Iris pigment epithelial cell (primary cell): ENCODE measurements at regions not wholly inside any gene's neighbourhood (a gene's known extent, or its start where the extent isn't known, plus 50 kb on each side); places are given as distances from the start of the nearest gene placed in this dataset.
A peak's percentile ranks its signal among the peaks of the same experiment; 100 is the strongest.

Experiments
- DNase-seq: peaks from one replicate; pipeline ENCODE4 v3.0.0-alpha.2; 2011; ENCODE audit warnings: low read depth

DNA sequence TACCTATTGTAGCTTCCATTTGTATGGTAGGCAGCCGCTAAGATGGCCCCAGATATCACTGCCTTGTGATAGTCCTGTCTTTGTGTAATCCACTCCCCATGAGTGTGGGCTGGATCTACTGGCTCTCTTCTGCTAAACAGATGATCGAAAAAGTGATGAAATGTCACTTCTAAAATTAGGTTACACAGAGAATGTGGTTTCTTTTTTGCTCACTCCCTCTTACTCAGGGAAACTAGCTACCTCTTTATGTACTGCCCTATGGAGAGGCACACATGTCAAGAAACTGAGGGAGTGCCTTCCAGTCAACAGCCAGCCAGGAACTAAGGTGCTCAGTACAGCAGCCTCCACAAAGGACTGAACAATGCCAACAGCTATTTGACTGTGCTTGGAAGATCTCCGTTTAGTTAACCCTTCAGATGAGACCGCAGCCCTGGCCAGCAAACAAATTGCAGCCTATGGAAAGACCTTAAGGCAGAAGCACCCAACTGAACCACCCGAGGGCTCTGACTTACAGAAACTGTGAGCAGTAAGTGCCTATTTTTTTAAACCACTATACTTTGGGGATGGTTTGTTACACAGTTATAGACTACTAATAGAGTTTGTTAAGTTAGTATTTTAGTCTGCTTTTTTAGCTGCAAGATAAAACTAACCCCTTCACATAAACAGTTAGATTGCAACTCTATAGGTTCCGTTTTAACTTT lies 113.2 kb upstream of the MAF start:
- DNase-seq: no peak

DNA sequence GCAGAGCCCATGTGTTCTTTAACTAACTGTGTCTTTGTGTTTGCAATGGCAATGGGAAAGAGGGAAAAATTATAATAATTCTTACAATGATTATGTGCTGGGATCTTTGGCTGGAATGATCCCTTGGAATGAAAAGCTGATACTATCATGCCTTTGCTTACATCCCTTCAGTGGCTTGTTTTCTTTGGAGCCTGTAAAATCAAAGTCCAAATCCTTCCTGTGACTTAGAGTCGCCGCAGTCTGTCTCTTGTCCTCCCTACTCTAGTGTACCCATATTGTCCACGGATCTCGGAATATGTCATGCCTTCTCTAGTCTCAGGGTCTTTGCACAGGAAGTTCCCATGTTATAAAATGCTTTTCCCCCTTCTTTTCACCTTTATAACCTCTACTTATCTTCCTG lies 111.7 kb upstream of the MAF start:
- no peak for DNase-seq

DNA sequence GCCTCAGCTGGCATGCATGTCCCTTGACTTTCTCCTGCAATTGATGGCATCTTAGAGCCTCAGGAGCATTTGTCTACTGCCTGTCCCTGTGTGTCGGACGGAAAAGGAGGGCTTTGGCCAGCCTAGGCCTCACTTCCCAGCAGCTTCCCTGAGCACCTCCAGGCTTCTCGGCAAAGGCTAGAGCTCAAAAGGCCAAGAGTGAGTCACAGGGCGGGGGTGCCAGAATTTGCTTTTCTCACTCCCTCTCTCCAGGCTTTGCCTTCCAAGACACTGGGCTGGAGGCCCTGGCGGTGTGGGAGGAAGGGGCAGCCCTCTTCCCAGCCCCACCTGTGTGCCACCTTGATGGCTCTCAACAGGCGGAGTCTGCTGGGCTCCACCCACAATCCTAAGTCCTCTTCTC lies 107.3 kb upstream of the MAF start:
- no peak for DNase-seq

DNA sequence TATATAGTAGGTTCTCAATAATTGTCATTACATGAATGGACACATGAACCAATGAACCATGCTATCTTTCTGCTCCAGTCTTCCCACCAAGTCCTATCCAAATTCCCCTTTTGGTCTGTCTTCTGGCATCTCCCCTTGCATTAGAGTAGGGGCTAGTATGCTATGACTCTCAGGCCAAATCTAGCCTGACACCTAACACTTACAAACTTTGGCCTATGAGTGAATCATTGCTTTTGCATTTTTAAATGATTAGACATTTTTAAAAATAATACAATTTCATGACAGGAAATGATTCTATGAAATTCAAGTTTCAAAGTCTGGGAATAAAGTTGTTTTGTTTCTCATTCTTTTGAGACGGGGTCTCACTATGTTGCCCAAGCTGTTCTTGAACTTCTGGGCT lies 102.5 kb upstream of the MAF start:
- no peak for DNase-seq

DNA sequence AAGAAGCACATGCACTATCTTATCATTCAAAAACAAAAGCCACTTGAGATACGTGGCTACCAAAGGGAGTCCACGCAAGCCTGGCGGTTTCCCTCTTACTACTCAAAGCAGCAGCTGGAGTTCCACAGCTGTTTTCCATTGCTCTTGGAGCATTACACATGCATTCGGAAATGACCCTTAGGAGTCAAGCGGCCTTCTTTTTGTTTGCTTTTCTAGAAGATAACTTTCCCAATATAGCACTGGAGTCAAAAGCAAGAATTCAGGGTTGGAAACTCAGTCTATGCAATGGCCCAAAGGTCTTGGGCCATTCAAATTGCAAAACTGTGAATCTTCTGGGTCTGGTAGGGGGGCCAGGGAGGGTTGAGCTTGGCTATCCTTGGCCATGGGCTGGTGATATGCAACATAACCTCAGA lies 97.8 kb upstream of the MAF start:
- DNase-seq: no peak

DNA sequence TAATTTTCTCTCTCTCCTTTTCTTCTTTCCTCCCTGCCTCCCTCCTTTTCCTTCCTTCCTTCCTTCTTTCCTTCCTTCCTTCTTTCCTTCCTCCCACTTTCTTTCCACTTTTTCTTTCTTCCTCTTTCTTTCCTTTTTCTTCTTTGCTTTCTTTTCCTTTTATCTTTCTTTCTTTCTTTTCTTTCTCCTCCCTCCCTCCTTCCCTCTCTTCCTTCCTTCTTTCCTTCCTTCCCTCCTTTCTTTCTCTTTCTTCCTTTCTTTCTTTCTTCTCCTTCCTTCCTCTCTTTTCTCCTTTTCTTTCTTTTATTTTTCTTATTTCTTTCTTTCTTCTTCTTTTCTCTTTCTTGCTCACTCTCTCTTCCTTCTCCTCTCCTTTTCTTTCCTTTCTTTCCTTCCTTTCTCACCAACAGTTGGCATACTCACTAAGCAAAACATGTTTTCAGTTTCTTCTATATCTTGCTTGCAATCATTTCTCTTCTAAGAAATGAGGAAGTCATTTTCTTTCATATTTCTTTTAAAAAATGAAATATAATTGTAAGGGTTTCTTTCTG lies 97.1 kb upstream of the MAF start:
- no peak for DNase-seq

DNA sequence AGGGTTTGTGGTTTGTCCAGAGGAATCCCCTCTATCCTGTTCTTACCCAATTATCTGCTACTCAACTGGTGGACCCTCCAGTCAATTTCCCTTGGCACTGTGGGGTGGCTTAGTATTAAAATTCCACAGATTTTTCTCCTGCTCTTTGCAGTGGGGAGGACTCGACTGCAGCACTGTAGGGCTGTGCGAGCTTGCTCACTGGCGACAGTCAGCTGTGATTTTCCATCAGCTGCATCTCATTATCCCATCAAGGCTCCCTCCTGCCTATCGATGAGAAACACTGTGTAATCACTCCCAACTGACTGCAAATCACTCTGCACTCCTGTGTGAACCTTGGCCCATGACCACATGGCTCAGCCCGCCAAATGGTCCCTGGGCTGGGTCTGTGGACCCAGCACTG lies 90.5 kb upstream of the MAF start:
- DNase-seq: no peak

DNA sequence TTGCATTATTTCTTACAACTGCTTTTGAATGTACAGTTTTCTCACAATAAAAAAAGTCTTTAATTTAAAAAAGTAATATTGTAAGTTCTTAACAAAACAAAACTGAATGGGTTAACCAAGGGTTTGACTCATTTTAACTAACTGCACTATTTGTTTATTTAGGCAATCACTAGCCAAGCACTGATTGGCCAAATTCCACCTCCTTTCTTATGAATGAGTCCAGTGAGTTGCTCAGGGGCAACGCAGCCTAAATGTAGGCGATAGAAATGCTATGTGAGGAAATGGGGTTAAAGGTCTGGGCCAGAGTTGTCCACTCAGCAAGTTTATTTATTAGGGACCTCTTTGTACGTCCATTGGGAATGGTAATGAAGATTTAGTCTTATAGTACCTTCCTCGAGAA lies 89.6 kb upstream of the MAF start:
- no peak for DNase-seq

DNA sequence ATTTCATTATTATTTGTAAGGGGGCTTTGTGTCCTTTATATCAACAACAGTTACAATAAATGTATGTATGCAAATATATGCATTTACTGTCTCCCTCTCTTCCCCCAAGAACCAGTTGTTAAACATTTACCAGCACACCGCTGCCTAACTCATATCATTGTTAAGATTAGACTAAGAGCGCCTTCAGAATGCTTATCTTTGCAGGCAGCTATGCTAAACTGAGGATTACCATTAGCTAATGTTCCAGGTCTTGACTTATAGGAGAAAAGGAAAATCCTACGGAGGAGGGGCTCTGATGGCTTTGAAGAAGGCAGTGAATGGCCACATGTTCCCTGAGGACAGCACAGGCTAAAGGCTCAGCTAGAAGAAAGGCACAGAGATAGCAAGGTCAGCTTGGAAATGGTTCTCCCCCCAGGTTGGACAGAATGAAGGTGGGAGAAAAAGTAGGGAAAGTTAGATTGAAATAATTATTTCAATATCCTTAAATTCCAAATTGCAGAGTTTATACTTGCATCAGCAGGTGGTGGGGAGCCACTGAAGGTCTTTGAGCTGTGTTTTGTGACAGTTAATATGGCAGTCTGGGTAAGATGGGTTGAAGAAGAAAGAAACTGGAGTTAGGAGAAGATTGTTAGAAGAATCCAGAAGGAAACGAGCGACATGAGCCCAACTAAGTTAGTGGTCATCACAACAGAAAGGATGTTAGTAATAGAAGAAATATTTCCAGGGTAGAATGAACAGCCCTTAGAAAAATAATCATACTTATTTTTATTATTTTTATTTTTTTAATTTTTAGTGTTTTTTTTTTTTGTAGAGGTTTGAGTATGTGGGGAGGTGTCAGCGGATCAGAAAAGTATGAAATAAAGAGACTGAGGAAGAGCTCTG lies 87.0 kb upstream of the MAF start:
- DNase-seq: no peak

DNA sequence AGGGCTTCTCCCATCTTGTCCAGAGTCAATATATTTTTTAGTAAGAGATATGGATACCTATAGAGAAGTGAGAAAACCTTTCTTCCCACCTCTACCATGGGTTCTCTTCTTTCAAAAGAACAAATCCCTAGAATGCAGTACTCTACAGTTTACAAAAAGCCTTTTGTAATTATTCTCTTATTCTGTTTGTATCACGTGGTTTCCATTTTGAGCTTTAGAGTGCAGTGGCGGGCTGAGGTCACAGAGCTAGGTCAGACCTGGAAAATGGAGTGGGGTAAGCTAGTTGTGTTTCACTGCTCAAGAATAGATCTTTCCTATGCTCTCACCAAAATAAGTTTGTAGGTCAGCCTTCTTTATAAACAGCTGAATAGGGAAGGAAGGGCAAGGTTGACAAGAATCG lies 85.3 kb upstream of the MAF start:
- no peak for DNase-seq

DNA sequence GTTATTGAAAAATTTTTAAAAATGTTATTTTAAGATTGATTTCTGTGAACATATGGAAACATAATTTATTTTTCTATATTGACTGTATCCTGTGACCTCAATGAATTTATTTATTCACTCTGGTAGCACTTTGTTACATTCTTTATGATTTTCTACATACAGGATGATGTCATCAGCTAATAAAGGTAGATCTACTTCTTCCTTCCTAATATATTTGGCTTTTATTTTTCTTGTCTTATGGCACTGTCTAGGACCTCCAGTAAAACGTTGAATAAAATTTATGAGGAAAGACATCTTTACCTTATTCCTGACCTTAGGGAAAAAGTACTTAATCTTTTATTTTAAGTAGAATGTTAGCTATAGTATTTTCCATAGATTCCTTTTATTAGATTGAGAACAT lies 78.8 kb upstream of the MAF start:
- DNase-seq: no peak

DNA sequence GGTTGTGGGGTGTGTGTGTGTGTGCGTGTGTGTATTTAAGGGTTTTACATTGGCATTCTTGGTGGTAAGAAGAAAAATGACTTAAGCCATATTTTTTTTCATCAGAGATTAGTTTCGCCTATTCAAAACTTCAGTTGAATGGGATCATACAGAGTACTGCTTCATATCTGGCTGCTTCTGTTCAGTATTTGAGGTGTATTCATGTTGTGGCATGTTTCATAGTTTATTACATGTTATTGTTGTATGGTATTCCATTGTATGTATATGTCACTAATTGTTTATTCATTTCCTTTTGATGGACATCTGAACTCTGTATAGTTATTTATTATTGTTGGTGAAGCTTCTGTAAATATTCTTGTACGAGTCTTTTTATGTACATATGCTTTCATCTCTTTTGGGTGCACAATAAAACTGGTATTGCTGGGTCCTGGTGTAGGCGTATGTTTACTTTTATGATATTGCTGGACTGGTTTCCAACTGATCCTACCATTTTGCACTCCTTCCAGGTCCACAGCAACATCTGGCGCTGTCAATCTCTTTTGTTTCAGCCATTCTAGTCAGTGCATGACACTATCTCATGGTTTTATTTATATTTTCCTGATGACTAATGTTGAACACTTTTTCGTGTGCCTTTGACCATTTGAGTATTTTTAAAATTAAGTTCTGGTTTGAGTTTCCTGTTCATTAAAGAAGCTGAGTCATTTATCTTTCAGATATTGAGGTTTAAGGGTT lies 77.4 kb upstream of the MAF start:
- DNase-seq: peak; percentile 5

DNA sequence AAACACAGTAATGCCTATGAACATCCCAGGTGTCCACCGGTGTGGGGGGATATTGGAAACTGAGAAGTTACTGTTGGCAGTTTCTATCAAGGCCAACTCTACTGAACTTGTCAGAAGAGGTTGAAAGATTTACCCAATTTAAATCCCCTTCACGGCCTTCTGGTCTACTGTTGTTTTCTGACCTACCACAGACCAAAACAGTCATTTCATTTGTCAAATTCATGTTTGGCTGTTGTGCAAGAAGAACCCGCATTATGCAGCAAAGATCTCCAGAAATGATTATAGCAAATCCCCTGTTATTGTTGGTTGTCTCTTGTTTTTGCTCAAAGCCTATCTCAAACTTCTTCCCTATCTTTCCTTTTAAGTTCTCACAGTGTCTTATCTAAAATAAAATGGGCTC lies 73.1 kb upstream of the MAF start:
- no peak for DNase-seq

DNA sequence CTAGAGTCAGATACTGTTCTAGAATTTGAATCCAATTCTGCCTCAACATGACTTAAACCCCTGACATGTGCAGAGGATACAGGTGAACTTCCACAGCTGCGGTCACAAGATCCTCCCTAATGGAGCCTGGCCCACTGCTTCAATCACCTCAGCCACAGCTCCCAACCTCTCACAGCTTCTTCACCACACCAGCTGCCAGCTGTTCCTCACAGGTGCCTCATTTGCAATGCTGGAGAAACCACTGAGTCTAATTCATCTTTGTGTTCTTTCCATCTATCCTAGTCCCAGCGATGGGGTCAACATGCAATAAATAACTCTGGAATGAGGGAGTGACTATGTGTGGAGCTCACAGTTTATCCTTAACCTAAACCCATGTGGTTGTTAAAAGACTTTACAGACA lies 72.0 kb upstream of the MAF start:
- DNase-seq: no peak

DNA sequence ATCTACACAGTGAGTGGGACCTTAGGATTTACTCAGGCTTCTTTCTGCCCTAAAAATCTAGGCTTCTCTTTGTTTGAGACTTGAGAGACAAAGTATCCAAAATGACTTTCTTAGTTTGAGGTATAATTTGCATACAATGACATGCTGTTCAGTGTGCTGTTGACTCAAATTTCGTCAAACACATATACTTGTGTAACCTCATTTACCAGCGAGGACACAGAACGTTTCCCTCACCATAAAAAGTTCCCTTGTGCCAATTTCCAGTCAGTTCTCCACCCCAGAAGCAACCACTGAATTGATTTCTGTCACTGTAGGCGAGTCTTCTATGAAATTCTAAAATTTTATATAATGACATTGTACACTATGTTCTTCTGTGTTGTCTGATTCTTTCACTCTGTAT lies 68.0 kb upstream of the MAF start:
- no peak for DNase-seq

DNA sequence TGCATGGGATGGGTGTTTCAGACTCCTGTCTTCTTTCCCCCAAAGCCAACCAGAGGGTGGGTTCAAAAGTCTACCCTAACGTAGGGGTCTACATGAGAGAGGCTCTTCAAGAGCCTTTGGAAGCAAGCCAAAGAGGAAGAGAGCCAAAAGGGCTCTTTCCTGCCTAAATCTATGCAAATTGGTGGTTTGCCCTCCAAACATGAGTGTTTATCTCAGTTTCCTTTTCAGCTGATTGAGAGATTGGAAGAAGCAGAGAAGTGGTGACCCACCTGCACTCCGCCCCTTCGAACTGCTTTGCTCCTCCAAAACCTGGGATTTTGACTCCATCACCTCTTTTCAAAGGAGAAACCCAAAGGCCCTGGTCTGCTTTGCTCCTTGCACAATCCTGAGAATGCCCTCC lies 65.4 kb upstream of the MAF start:
- DNase-seq: no peak

DNA sequence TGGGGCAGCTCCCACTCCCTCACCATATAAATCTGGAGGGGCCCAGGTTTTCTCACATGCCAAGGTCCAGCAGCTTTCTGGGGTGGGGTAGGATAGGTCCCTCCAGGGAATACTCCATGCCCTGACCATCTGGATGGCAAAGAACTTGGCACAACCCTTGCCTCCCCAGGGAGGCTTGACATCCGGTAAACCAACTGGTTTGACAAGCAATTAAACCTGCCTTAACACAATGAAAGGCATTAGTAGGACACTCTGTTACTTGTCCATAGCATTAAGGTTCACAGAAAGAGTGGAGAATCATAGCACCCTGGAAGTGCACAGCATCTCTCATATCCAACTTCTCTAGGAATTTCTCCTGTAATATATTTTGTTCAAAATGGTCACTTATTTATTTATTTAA lies 63.9 kb upstream of the MAF start:
- no peak for DNase-seq

DNA sequence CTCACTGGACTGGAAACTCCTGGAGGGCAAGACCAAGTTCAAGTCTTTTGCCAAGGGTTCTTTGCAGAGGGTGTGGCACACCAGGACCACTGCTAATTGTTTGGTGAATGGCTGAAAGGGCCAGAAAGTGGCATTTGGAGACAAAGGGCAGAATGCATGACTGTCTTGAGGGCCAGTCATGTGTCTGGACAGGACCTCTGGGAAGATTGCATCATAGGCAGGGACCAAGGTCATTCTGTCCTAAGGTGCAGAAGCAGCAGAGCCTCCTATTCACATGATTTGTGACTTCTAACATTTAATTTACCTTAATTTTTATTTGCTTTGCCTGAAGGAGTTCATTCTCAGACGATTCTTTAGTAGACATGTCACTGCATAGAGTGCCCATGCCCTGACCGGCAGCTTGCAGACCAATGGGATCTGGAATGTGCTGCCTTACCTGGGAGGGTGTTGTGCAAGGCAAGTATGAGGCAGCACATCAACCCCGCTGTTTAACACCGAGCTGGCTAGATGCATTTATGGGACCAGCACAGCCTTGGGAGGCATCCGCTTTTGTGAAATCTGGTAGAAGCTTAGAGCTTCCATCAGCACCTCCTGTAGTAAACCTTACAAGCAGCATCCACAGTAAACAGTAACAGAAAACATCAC lies 62.3 kb upstream of the MAF start:
- DNase-seq: no peak

DNA sequence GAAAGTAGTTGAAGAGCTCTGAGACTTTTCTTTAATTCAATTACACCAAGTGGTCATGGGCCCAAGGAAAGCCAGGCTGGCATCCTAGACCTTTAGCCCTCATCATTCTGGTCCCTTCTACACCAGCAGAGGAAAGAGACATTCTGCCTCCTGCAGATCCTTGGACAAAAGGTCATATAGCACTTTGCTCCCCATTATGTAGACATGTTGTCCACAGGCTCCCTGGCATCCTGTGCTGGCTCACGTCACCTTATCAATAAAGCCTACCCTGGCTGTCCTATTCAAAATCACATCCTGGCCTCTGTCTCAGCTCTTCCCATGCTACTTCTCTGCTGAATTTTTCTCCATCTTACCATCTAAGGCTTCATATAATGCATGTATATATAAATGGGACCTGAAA lies 61.6 kb upstream of the MAF start:
- no peak for DNase-seq

DNA sequence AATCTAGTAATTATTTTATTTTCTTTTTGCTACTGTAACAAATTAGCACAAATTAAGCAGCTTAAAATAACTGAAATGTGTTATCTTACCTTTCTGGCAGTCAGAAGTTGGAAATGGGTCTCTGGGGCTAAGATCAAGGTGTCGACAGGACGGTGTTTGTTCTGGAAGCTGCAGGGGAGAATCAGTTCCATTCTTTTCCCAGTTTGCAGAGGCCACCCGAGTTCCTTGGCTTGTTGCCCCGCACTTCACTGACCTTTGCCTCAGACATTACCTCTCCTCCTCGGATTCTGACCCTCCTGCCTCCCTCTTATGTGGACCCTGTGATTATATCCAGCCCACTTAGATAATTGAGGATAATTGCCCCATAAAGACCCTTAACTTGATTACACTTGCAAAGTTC lies 61.0 kb upstream of the MAF start:
- no peak for DNase-seq

DNA sequence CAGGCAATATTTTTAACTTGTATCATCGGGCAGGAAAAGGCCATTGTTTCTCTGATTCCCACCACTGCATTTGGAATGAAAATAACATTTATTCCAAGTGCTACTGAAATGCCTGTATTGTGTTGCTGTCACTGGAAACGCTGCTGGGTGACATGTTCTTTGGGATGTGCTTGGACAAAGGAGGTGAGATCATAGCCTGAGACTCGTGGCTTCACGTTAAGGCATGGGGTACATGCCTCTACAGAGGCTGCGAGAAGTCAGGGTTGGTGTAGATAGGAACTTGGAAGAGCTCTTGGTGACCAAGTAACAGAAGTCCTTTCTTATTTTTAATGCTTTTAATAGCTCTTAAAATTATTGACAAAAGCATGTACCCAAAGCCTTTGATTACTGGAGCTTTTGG lies 58.8 kb upstream of the MAF start:
- no peak for DNase-seq

DNA sequence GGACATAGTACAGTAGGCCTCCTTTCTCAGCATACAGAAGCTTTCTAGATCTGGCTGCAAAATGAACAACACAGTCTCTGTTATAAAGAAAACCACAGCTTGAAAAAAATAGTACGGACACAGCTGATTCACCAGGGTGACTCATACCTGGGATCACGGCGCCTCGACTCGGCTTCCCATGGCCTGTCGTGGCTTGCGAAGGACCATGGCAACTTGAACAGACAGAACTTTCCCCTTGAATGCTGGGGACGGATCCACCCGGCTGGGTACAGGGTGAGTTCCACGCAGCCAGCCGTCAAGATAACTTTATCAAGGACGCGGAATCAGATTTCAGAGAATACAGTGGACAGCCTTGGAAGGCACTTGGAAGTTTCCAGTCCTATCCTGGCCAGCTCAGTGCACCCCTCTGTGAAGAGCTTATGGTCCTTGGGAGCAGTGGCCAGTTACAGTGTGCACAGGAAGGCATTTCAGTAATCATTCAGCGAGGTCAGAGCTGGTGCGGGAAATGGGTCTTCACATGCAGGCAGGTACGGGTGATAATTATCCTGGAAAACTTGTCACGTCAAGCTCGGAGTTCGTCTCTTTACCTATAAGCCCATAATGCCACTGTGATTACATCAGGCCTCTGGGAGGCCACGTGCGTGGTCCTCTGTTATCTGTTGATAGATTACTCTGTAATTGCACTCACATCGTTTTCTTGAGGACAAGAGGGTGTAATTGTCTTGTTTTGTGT lies 57.9 kb upstream of the MAF start:
- peak; percentile 68 for DNase-seq
